HG03064 (cell line): ENCODE measurements at regions not wholly inside any gene's neighbourhood (a gene's known extent, or its start where the extent isn't known, plus 50 kb on each side); places are given as distances from the start of the nearest gene placed in this dataset.
"Not testable (repeated sequence)": the region's sequence is repeated elsewhere in the genome, so short reads cannot be mapped to it uniquely, and the experiment has no call there.

Source experiments
- ATAC-seq: cut with Tn5 transposase; IDR thresholded peaks from one replicate; pipeline ENCODE4 v1.9.1; 2021; ENCODE audit warnings: low read depth; ENCODE audit not compliant: unreplicated experiment

DNA sequence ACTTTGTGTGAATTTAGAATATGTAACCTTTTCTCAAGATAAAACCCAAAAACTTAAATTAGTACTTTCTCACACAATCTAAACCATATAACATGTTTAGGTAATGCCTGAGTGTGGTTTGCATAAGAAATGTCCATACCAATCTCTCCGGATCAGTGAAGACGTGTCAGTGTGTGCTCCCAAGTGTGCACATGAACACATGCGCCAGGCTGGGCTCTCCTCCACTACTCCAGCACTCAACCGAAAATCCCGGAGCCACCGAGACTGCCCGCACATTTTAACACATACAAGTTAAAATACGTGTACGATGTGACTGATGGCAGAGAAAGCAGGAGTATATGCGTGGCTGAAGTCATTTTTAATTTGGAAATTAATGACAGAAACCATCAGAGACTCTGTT is 658.4 kb downstream of the EFNA5 start:
- ATAC-seq = no peak

DNA sequence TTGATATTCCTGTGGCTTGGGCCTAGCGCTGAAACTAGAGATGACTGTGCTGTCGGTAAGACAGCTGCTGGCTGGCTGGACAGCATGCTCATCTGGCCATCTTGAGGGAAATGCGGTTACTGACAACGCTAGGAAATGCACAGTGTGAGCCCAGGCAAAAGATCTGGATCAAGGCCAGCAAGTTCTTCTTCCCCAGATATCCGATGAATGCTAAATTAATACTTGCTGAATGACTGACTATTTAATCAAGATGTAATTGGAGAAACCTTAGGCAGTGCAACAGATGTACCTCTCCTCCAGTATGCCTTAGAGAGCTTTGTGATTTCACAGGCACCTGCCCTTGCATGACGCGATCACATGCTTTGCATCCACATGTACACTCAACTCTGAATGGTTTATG is 659.1 kb downstream of the EFNA5 start:
- ATAC-seq = no peak

DNA sequence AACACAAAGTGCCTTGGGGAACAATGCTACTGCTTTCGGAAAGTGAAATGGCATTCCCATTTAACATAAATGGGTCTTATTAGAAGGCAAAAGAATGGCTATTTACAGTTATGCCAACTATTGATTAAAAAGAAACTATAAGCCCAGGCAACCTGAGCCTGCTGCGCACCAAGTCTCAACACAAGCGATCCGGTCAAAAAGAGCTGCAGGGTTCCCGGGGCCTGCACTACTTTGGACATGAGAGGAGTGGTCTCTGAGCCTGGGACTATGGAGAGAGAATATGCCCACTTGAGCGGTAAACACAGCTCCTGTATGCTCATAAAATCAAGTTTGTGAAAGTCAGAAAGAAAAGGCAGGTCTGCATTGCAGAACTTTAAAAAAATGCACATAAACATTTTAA is 660.7 kb downstream of the EFNA5 start:
- ATAC-seq = no peak

DNA sequence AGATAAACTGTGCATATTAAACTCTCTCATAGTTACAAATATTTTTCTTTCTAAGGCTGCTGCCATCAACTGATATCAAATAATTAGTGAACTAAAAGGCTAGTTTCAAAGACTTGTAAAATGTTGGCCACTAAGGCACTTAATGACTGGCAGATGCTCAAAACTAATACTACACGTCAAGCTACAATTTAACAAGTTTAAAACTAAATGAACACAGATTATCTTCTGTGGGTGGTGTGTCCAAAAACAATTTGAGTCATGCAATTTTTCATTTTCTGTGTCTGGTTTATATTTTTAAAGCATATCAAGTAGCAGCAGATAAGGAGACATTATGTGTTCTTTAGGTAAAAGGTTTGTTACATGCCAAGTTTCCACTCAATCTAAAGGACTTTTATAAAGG is 665.1 kb downstream of the EFNA5 start:
- ATAC-seq = no peak

DNA sequence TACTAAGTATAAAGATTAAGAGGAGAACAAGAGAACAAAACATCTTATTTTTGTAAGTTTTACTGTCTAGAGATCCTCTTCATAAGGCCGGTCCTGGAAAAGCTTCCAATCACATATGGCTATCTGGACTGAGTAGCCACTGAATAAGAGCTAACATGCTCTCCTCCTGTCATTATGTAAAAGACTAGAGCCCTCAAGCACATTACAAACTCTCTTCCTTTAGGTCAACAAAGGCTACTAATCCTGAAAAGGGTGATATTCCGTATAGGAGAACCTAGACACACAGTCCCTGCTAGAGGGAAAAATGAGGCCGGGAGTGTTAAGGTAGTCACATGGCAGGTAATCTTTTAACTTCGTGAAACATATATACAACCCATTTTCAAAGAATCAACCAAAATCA is 665.6 kb downstream of the EFNA5 start:
- ATAC-seq = no peak

GRCh38 chr5:107002115-107002514 is 668.6 kb downstream of the EFNA5 start:
- no peak for ATAC-seq

DNA sequence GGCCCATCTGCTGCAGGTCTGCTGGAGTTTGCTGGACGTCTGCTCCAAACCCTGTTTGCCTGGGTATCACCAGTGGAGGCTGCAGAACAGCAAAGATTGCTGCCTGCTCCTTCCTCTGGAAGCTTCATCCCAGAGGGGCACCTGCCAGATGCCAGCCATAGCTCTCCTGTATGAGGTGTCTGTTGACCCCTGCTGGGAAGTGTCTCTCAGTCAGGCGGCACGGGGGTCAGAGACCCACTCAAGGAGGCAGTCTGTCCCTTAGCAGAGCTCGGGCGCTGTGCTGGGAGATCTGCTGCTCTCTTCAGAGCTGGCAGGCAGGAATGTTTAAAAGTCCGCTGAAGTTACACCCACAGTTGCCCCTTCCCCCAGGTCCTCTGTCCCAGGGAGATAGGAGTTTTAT is 671.2 kb downstream of the EFNA5 start:
- ATAC-seq = not testable (repeated sequence)

DNA sequence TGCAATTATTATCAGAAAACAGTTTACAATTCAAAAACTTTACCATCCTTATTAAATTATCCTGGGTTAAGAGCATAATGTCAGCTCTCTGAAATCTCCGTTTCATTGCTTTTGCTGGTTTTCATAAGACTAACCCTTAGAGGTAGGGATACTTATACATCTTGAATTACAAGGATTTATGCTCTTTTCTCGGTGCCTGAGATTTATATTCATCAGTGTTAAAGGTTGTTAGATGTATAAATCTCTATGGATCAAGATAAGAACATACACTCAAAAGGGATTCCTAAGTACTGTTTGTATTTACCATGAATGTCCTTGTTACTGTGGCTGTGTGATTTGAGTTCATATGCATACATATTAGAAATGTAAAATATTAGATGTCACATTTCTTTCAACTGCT is 684.7 kb downstream of the EFNA5 start:
- no peak for ATAC-seq

GRCh38 chr5:106985174-106985573 is 685.6 kb downstream of the EFNA5 start:
- ATAC-seq = no peak

GRCh38 chr5:106979178-106979577 is 691.6 kb downstream of the EFNA5 start:
- ATAC-seq = not testable (repeated sequence)

DNA sequence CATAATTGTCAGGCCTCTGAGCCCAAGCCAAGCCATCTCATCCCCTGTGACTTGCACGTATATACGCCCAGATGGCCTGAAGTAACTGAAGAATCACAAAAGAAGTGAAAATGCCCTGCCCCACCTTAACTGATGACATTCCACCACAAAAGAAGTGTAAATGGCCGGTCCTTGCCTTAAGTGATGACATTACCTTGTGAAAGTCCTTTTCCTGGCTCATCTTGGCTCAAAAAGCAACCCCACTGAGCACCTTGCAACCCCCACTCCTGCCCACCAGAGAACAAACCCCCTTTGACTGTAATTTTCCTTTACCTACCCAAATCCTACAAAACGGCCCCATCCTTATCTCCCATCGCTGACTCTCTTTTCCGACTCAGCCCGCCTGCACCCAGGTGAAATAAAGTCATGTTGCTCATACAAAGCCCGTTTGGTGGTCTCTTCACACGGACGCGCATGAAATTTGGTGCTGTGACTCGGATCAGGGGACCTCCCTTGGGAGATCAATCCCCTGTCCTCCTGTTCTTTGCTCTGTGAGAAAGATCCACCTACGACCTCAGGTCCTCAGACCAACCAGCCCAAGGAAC is 692.1 kb downstream of the EFNA5 start:
- ATAC-seq = not testable (repeated sequence)

GRCh38 chr5:106976363-106976762 is 694.4 kb downstream of the EFNA5 start:
- no peak for ATAC-seq

DNA sequence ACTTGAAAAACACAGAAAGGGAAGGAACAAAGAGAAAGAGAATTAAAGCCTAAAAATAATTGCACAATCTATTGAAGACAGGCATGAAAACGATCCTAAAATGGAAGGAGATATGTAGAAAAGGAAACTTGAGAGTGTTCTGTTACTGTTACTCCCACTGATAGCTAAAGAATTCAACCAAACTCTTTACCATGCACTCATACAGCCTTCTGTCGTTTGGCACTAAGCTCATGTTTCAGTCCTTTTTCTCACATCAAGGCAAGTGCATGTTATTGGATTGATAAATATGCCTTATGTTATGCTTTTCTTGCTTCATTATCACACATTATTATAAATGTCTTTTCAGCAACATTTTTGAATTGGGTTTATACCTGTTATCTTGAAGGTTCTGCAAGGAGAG is 696.5 kb downstream of the EFNA5 start:
- no peak for ATAC-seq

DNA sequence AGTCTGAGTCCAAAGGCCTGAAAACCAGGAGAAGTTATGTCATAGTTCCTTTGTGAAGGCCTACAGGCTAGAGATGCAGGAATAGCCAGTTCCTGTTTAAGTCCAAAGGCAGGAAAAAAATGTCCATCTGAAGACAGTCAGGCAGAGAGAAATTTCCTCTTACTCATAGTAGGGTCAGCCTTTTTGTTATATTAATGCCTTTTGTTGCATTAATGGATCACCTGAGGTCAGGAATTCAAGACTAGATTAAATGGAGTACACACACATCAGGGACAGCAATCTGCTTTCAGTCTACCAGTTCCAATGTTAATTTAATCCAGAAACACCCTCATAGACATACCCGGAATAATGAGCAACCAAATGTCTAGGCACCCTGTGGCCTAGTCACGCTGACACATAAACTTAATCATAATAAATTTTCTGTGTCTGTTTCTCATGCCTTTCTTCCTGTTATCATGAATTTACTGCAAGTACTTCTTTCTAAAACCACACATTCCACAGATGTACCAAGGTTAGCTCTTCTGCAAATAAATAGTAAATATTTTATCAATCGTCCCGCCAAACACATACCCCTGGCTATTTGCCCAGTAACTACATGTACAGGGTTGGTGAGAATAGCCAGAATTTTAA is 703.9 kb downstream of the EFNA5 start:
- no peak for ATAC-seq

- no peak for ATAC-seq
These were observed 706.6 kb downstream of the EFNA5 start for GRCh38 chr5:106964132-106964531.

GRCh38 chr5:106963630-106964029 is 707.1 kb downstream of the EFNA5 start:
- no peak for ATAC-seq

DNA sequence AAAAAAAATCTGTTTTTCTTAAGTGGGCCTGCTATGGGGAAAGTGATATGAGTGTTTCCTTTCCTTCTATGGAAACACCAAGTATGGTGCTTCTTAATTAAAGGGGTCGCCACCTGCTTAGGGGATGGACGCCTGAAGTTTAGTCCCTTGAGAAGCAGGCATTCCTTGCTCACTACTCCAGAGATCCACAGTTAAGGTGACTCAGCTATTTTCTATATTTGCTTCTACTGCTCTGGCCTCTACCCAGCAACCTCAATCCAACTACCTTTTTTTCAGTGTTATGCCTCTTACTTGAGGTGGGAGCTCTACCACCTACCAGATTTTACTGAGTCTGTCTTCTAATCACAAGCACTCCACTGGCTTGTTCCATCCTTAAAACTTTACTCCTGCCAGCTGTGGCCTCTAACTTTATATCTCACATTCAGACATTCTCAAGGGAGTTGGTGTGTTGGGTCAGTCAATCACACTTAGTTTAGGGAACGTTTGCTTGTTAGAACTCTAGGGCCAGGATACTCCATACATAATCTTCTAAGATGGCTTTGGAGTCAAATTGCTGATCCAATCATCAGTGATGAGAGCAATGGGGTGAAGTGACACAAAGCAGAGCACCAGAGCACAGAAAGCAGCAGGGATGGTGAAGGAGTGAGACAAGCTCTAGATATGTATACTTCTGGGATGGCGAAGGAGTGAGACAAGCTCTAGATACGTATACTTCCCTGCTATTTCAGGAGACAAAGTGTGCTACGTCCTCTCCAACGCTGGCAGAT is 708.1 kb downstream of the EFNA5 start:
- no peak for ATAC-seq

- no peak for ATAC-seq
These were observed 711.4 kb downstream of the EFNA5 start for GRCh38 chr5:106959387-106959786.

DNA sequence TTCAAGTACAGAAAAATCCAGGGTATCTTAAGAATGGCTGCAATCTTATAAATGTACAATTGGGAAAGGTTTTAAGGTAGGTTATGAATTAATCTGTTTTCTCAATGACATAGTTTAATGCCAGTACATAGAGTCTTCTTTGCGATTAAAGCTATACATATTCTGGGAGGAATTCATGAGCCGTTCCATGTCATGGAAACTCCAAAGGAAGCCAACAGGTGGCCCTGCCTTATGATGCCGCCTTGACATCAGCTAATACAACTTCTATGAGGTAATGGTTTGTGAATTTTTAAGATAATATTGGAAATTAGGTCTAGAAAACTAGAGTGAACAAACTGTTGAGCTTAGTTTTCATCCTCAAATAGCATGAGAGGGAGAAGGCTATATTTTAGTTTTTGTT is 713.4 kb downstream of the EFNA5 start:
- no peak for ATAC-seq

DNA sequence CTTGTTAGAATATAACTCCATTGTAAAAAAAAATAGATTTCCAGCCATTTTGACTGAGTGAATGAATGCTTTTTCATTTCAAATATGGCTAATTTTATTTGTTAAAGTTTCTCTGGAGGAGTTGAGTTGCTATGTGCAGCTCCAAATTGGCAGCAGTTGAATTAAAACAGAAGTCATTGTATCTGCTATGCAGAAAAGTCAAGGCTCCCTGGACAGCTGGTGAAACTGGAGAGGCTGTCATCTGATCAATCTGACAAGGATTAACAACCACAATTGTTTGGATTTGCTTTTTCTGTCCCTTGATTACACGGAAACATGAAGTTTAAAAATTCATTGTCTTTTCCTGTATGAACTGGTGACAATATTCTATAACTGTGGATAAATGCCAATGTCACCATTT is 713.9 kb downstream of the EFNA5 start:
- ATAC-seq = no peak

DNA sequence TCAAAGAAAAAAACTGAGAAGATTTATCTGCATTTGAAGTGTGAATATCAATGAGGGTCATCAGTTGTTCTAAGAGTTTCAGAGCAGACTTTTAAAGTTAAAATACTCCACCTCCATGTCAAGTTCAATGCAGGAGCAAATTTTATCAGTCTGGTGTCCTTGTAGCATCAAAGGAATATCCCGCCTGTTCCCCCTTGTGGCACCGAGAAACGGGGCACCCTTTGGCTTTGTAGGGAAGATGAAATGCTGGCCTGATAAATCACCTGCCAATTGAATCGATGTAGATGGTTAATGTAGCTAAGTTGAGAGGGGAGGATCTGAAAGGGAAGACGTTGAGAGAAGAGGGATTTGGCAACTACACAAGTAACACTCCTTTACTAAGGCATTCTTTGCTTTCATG is 714.5 kb downstream of the EFNA5 start:
- no peak for ATAC-seq

- ATAC-seq = no peak
These were observed 729.8 kb downstream of the EFNA5 start for GRCh38 chr5:106940986-106941385.
